ENCODE measurements at regions not wholly inside any gene's neighbourhood (a gene's known extent, or its start where the extent isn't known, plus 50 kb on each side); places are given as distances from the start of the nearest gene placed in this dataset.

DNA sequence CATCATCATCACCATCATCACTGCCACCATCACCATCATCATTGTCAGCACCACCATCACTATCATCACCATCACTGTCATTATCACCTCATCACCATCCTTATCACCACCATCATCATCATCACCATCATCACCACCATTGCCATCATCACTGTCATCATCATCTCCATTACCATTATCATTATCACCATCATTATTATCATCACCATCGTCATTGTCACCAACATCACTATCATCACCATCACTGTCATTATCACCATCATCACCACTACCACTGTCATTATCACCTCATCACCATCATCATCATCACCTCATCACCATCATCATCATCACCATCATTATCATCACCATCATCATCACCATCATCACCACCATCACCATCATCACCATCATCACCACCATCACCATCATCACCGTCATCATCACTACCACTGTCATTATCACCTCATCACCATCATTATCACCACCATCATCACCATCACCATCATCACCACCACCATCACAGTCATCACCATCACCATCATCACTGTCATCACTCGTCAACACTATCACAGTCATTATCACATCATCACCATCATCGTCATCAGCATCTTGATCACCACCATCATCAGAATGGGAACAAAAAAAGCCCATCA, 191.1 kb downstream of the TTLL2 start:
- no peak for DNase-seq

DNA sequence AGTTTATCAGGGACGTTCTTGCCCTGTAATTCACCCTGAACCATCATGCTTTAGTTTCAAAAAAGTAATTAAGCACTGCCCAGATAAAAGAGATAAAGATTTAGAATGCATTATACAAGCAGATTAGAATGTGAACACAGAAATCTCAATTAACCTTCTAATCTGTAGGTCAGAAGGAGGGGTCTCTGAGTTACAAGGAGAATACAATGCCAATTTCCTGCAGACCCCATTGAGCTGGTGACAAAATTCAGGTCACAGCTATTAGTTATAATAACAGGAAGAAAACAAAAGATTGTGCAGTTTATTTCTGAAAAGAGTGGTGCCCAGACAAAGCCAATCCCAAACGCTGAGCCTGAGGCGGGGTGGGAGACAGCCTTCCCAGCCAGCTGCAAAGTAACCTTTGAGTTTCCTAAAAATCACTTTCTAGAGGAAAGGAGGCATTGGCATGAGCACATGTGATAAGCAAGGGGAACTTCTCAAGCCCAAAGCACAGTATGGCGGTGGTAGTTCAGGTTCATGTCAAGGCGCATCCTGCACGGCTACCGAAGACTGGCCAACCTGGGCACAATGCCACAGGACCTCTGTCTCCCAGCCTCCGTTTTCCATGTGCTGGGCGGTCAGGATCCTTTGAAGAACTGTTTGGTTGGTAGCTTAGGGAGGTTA, 192.5 kb downstream of the TTLL2 start:
- DNase-seq = no peak

DNA sequence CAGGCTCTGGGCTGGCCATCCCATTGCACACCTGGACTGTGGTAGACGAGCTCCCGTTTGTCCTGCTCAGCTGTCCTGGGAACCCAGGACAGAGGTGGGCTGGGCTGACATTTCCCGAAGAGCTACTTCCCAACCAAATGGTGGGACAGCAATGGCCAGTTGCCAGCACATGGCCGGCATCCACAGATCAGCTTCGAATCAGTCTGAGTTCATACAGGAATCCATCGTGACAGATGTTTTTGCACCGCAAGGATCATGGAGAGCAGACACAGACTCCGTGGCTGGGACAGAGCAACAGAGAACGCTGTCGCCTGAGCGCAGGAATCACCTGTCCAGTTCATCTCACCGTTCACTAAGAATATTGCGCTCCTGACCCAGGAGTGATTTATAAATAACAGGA, 198.5 kb downstream of the TTLL2 start:
- DNase-seq = no peak

DNA sequence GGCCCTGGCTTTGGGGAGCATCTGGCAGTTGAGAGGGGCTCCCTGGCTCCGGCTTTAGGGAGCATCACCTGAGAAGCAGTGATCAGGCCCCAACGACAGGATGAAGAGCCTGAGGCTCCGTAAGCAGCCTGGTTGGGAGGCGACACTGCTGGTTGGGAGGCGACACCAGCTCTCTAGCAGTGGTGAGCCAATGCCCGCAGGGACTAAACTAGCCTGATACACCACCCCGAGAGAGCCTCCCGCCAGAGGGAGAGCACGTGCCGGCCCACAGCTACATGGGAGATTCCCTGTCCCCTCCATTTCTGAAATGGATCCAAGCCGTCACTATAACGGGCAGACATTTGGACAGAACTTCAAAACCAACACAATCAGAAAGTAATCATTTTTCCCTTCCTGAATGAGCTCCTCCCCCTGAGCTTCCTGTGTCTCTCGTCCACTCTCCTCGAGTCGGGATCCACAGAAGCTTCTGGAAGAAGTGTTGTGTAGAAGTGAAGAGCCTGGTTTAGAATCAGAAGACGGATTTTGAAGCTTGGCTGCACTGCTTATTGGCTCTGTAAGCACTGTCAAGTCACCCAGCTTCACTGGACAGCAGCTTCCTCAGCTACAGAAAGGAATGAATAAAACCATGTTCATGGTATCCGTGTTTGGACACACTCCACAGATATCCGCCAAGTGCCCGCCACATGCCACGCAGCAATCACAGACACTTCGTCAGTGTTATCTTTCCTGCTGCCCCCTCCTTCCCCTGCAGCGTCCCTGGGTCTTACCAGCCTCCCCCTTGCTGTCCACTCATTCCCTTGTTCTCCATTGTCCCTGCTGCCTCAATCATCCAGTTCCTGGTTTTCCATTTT, 199.6 kb downstream of the TTLL2 start:
- no peak for DNase-seq

DNA sequence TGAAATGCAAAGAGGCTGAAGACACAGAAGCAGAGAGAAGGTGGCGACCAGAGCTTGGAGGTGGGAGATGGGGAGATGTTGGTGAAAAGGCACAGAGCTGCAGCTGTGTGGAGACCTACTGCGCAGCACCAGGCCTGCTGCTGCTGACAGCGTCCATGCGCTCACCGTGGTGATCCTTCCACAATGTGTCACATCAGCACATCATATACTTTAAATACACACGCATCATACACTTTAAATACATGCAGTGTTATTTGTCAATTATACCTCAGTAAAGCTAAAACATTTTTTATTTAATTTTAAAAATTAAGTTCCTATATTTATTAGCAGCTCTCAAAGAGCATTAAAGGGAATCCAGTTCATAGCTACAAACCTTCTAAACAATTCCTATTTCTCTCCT, 200.9 kb downstream of the TTLL2 start:
- no peak for DNase-seq

DNA sequence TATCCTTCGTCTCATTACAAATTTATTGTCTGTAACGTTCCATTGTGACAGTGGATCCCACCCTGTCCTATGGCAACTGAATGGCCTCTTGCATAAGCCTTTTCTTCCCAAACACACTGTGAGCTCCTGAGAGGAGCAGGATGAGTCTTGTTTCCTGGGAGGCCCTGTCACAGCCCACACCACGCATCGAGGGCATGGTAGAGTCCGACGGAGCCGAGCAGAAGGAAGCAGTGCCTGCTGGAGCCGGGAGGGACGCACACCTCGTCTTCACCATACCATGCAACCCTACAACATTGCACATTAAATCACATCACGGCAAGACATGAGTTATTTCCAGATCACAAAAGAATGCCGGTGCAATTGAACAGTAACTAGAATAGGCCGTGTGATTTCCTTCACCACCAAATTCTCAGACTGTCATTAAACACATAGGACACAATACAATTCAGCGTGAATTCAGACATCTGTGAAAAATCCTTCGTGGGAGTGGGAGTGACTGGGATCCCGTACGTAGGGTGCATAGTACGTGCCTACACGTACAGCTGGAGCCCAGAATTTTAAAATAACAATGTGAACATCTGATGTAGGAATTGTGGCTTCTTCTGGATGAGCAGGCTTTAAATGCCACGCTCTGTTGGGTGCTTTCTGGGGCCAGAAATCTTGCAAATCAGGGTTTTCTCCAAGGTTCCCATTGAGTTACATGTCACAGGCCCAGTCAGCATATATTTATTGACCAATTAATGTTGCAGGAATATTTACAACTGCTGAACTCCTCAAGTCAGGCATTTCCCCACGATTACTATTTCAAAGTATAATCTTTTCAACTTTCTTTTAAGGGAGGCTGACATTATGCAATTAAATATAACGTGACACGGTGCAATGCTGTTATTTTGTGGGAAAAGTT, 201.8 kb downstream of the TTLL2 start:
- DNase-seq = no peak

DNA sequence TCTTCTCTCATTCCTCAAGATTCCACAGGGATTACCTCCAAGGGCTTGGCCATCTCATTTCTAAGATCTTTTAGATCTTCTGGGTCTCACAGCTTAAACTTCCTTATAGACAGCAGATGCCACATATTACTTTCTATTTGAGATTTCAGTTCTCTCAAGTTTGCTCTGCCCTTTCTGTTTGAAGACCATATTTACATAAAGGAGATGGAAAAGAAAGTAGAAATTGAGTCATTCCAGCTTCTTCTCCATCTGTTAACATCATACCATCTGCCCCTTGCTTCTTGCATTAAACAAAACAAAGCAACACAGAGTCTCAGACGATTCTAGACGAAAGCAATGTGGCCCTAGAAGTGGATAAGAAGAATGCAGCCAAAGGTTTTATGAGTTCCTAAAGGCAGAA, 203.4 kb downstream of the TTLL2 start:
- no peak for DNase-seq

DNA sequence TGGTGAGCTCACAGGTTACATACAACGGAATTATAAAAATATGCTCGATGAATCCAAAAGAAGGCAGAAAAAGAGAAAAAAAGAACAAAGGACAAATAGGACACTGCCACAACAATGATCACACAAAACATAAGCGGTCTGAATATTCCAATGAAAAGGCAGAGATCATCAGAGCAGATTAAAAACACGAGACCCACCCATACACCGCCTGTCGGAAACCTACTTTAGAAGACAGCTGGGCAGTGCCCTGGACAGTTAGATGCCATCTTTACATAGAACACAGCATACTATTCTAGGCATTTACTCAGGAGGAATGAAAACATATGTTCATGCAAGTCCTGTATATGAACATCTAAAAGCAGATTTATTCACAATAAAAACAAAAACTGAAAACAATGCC, 204.1 kb downstream of the TTLL2 start:
- DNase-seq = no peak

DNA sequence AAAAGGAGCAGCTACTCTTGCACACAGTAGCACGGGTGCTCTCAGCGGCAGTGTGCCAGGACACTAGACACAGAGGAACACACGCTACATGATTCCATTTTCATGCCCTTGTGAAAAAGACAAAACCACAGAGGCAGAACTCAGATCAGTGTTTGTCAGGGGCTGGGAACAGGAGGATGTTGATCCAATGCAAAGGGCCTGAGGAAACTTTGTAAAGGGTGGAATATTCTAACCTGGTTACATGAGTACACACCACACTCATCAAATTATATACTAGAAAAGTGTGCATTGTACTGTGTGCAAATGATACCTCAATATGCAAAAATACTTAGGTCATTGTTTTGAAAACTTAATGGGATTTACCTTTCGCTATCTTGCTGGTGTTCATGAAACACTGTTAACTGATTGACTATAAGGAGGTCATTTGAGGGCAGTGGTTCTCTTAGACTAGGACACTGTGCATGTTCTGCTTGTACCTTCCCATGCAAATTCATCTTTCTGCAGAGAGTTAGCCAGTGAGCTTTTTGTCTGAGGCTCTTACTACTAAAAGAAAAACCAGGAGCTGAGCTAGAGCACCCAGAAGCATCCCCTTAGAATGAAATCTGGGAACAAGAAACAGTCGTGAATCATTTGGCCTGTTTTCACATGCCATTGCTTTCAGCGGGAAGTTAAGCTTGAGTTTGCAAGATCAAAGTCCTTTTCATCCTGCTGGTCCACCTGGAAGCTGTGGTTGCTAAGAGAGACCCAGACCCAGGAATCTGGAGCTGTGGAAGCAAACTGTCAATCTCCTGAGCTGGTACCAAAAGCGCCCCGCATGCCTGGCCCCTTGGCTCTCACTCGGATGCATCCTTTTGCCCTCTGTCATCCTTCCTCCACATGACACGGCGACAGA, 204.8 kb downstream of the TTLL2 start:
- no peak for DNase-seq

DNA sequence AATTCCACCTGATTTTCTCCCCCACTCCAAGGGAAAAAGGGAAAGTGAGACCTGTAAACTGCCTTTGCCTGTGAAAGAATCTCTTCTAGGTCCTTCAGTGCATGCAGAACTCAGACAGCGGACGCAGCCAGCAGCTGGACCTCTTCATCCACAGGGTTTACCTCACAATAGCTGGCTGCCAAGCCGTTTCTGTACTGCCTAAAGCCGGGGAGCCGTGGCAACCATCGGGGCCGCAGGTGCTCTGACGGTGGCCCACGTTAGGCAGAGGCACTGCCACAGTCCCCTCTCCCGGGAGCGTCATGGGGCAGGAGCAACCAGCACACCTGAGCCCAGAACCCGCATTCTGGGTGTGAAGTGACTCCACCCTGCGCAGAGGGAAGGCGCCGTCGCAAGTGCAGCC, 206.1 kb downstream of the TTLL2 start:
- DNase-seq = no peak

DNA sequence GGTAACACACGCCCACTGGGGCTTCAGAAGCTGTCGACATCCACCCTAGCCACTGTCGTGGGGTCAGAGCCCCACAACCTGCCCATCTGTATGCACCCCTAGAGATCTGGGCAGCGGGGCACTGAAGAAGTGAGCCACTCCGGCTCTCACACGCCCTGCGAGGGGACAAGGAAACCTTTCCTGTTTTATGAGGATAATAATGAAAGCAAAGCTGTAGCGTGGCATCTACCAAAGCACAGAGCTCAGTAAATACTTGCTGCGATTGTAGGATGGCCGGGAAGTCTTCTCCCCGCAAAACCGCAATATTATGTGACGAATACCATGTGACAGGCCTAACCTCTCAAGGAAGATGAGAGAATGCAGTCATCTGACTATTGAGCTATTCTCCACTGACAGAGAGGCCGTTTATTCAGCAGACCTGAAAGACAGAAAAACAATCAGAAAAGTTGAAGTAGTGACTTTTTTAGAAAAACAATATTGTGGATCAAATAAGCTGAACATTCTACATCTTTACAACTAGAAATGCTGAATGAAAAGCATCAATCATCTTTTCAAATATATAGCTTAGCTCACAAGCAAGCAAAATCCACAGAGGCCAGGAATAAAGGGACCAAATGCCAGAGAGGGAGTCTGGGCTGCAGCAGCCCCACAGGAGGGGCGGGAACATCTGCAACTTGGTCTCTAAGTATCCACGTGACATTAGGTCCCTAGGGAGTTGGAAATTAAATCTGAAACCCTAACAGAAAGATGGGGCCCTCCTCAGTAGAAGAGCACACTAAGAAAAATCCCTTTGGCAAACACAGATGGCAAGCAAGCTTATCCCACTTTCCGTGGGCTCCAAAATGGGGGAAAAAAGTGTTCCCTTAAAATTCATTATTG, 207.8 kb downstream of the TTLL2 start:
- DNase-seq = no peak

DNA sequence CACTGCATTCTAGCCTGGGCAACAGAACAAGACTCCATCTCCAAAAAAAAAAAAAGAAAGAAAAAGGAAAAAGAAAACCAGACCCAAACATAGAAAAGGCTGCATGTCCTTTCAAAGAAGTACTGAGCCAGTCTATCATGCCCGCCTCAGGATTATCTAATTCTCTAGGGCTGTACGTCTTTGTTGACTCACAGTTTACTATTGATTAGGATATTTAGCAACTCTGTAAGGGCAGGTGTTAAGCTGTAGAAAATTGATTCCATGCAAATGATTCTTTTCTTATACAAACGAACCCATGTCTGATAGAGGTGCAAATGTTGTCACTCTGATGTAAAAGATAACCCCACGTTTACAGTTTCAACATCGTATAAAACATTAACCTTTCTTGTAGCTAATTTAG, 209.0 kb downstream of the TTLL2 start:
- no peak for DNase-seq

DNA sequence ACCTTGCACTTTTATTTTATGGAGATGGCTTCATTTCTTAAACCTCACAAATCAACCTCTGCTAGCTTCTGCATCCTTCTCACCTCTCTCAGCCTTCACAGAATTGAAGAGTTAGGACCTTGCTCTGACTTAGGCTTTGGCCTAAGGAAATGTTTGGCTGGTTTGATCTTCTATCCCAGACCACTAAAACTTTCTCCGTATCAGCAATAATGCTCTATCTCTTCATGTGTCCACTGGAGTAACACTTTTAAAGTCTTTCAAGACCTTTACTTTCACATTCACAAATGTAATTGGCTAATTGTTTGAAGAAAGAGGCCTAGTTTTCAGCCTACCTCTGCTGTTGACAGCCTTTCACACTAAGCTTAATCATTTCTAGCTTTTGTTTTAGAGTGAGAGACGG, 212.9 kb downstream of the TTLL2 start:
- no peak for DNase-seq

DNA sequence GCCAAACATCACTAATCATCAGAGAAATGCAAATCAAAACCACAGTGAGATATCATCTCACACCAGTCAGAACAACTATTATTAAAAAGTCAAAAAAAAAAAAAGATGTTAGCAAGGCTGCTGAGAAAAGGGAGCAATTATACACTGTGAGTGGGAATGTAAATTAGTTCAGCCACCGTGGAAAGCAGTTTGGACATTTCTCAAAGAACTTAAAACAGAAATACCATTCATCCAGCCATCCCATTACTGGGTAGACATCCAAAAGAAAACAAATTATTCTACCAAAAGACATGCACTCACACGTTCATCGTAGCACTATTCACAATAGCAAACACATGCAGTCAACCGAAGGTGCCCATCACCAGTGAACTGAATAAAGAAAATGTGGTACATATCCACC, 213.9 kb downstream of the TTLL2 start:
- DNase-seq = no peak

DNA sequence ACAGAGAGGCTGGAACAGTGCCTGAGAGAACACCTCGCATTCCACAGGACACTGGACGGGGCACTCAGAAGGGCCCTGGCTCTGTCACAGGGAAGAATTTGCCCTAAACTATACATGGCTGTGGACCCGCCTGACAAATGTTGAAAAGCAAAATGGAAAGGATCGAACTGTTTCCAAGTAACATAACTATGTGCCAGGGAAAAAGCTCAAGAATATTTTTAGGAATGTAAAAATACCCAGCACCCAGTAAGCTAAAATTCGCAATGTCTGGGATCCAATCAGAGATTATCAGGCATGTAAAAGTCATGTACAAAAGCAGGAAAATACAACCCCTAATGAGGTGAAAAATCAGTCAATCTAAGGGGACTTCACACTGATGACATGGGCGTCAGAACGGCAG, 215.9 kb downstream of the TTLL2 start:
- no peak for DNase-seq

DNA sequence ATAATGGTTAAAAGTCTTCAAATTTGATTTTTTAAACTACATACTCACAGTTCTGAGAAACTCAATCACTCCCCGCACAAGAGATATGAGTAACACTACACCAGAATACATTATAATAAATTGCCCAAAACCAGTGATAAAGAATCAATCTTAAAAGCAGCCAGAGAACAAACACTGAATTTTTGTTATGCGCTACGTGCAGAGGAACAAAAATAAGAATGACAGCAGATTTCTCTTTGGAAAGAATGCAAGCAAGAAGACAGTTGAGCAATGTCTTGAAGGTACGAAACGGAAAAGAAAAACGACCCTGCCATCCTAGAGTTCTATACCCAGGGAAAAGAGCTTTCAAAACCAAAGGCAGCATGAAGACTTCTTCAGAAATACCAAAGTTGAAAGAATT, 216.7 kb downstream of the TTLL2 start:
- no peak for DNase-seq

DNA sequence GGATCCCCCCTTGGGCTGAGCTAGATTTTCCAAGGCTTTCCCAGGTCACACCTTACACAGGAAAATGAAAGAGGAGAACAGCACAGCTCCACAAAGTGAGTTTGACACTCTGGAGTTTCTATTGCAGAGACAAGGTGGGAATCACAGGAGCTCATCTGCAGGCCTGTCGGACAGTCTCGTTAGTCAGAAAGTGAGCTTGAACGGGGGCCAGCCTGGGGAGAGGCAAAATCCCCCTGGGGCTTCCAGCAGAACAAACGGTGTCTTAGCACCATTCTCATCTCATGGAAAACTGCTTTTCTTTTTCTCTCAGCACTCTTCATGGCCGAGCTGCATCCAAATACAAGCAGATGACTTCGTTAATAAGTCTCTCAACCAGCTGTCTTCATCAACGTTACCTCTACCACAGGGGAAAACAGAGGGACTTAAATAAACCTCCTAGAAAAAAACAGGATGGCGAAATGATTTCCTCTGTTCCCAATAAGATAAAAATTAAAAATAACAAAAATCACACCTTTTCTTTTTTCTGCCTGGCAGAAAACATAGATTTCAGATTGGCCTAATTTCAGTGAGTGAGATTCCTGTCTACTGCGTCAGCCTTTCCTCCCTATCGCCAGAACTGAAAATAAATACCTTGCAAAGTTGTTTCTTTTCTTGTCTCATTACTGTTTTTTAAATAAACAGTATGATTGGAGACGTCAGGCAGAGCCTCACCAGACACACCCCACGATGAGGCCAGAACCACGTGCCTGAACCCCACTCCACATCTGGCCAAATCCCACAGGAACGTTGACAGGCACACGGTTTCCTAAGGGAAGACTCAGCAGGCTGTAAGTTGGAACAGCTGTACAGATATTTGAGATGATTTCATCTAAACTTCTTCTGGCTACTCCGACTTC, 219.0 kb downstream of the TTLL2 start:
- DNase-seq = no peak

DNA sequence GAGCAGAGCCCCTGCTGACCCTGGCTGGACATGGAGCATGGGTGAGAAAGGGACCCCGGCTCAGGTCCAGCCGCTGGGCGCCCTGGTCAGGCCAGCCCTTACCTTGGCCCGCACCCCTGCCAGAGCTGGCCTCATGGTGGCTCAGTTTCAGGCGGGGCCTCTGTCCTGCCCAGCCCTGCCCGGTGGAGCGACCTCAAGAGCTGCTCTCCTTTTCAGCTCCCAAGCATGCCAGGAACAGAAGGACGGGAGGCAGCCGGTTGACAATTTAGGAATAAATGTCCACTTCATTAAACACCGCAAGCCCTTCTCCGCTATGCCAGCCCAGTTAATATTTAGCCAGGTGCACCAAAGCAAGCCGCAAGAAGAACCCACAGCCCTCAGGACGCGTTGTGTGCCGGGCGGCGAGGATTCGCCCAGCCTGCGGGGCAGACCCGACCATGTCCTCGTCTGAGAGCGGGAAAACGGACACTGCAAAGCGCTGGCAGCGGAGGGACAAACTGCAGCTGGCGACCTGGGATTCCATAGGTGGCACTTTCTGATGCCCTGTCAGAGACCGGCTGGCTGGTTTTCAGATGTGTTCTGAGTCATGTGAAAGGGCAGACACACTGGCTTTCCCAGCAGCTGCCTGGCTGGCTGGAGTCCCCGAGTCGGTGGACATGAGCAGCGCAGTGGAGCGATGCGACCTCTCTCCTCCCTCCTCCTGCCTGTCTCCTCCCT, 221.9 kb downstream of the TTLL2 start:
- DNase-seq = no peak

DNA sequence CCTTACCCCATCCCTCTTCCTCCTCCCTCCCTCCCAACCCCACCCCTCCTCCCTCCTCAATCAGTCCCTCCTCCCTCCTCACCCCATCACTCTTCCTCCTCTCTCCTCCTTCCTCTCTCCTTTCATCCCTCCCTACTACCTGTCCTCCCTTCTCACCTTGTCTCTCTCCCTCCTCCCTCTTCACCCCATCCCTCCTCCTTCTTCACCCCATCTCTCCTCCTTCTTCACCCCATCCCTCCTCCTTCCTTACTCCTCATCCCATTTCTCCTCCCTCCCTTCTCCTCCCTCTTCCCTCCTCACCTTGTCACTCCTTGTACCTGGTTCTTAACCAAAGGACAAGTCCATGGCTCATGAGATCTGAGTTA, 222.4 kb downstream of the TTLL2 start:
- DNase-seq = no peak

Data from activated CD4-positive, alpha-beta T cell treated with anti-CD3 and anti-CD28 coated beads, Interleukin-2, Interleukin-6, amounts not matched to agents 100 ng/mL and 50 ng/mL, durations not matched to agents 16 hours and 8 hours (primary cell).